H1 (cell line): ENCODE measurements at regions not wholly inside any gene's neighbourhood (a gene's known extent, or its start where the extent isn't known, plus 50 kb on each side); places are given as distances from the start of the nearest gene placed in this dataset.

ENCODE experiments used
- EGR1 ChIP-seq: IDR thresholded peaks from 2 replicates; pipeline ENCODE4 v1.6.1; 2011; ENCODE audit warnings: low read depth, low read length, borderline replicate concordance
- FOSL1 ChIP-seq: IDR thresholded peaks from 2 replicates; pipeline ENCODE4 v1.6.1; 2011; ENCODE audit warnings: mild to moderate bottlenecking, low read depth, low read length, moderate library complexity; ENCODE audit not compliant: insufficient read depth
- NANOG ChIP-seq: IDR thresholded peaks from 2 replicates; pipeline ENCODE4 v1.6.1; 2011; ENCODE audit warnings: low read length, low read depth, mild to moderate bottlenecking, inconsistent platforms; ENCODE audit not compliant: insufficient read depth, poor library complexity, severe bottlenecking
- TAF7 ChIP-seq: optimal IDR thresholded peaks from 2 replicates; pipeline ENCODE3; 2011; ENCODE audit warnings: low read depth, mild to moderate bottlenecking, inconsistent platforms, low read length, moderate library complexity, borderline replicate concordance
- TF ChIP-seq, protein P1 (sequence below): IDR thresholded peaks from 2 replicates; pipeline ENCODE4 v1.6.1; 2012; ENCODE audit warnings: low read length, inconsistent platforms

GRCh38 chr10:31694929-31695837 is 233.4 kb downstream of the ARHGAP12 start (continued):
- TF ChIP-seq, protein P1, sequence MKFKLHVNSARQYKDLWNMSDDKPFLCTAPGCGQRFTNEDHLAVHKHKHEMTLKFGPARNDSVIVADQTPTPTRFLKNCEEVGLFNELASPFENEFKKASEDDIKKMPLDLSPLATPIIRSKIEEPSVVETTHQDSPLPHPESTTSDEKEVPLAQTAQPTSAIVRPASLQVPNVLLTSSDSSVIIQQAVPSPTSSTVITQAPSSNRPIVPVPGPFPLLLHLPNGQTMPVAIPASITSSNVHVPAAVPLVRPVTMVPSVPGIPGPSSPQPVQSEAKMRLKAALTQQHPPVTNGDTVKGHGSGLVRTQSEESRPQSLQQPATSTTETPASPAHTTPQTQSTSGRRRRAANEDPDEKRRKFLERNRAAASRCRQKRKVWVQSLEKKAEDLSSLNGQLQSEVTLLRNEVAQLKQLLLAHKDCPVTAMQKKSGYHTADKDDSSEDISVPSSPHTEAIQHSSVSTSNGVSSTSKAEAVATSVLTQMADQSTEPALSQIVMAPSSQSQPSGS: no peak
- TF ChIP-seq TAF7 (no peak), FOSL1 (no peak), EGR1 (no peak), NANOG (no peak)
- TF ChIP-seq, all 59 proteins: peak for 0
